OCI-LY7 (cell line): ENCODE measurements at regions not wholly inside any gene's neighbourhood (a gene's known extent, or its start where the extent isn't known, plus 50 kb on each side); places are given as distances from the start of the nearest gene placed in this dataset.

Source experiments
- EZH2phosphoT487 ChIP-seq: fragments of 200-600 bp; sonication (generic); IDR thresholded peaks from 2 replicates; pipeline ENCODE4 v1.6.1; 2018; ENCODE audit warnings: low read depth, borderline replicate concordance, mild to moderate bottlenecking, mixed run types, antibody characterized with exemption, low read length, moderate library complexity, mixed read lengths
- TF ChIP-seq, protein P1 (sequence below): fragments of 200-600 bp; sonication (generic); conservative IDR thresholded peaks from 2 replicates; pipeline ENCODE4 v1.5.1; 2014; ENCODE audit warnings: mild to moderate bottlenecking, antibody characterized with exemption, low read length, moderate library complexity, mixed read lengths

DNA sequence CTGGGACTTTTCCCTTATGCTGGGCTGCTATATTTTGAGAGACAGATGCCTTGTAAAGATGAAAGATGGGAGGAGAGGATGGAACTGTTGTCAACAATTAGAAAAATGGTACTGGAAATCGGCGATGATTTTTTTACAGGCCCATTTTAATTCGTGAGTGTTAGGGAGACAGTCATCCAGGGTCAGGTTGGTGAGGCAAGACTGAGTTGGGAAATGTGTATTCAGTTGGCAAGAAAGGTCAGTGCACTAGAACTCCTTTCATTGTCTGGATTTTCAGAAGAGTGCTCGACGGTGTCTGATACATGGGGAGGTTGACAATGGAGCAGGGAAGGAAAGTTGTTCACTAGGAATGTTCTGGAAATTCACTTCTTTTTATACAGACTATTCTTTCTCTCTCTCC lies 394.4 kb downstream of the QKI start:
- TF ChIP-seq, protein P1, sequence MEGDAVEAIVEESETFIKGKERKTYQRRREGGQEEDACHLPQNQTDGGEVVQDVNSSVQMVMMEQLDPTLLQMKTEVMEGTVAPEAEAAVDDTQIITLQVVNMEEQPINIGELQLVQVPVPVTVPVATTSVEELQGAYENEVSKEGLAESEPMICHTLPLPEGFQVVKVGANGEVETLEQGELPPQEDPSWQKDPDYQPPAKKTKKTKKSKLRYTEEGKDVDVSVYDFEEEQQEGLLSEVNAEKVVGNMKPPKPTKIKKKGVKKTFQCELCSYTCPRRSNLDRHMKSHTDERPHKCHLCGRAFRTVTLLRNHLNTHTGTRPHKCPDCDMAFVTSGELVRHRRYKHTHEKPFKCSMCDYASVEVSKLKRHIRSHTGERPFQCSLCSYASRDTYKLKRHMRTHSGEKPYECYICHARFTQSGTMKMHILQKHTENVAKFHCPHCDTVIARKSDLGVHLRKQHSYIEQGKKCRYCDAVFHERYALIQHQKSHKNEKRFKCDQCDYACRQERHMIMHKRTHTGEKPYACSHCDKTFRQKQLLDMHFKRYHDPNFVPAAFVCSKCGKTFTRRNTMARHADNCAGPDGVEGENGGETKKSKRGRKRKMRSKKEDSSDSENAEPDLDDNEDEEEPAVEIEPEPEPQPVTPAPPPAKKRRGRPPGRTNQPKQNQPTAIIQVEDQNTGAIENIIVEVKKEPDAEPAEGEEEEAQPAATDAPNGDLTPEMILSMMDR, result no peak
- no peak for TF ChIP-seq EZH2phosphoT487
